ENCODE measurements at regions not wholly inside any gene's neighbourhood (a gene's known extent, or its start where the extent isn't known, plus 50 kb on each side); places are given as distances from the start of the nearest gene placed in this dataset.

DNA sequence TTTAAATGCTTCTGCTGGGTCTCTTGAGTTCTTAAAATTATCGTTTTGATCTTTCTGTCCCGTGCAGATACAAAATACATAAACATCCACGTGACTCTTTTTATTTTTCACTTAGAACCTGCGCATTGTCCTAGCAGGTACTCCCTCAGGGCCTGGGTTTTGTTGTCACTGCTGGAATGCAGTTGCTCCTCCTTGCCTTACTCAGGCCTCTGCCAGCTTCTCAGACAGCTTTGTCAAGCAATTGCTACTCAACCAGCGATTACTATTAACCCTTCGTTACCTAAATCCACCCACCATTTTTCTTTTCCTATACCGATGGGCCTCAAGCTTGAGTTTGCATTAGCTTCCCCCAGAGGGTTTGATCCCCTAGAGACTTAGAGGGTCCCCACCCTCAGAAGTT, 405.9 kb upstream of the RBFOX1 start (continued):
- TF ChIP-seq, protein P1, sequence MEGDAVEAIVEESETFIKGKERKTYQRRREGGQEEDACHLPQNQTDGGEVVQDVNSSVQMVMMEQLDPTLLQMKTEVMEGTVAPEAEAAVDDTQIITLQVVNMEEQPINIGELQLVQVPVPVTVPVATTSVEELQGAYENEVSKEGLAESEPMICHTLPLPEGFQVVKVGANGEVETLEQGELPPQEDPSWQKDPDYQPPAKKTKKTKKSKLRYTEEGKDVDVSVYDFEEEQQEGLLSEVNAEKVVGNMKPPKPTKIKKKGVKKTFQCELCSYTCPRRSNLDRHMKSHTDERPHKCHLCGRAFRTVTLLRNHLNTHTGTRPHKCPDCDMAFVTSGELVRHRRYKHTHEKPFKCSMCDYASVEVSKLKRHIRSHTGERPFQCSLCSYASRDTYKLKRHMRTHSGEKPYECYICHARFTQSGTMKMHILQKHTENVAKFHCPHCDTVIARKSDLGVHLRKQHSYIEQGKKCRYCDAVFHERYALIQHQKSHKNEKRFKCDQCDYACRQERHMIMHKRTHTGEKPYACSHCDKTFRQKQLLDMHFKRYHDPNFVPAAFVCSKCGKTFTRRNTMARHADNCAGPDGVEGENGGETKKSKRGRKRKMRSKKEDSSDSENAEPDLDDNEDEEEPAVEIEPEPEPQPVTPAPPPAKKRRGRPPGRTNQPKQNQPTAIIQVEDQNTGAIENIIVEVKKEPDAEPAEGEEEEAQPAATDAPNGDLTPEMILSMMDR (IDR thresholded peaks at IDR 0.05 in 2 of 3, conservative IDR thresholded peaks at IDR 0.05 in 1 of 3; ENCODE audit: borderline replicate concordance in 1 of 3, insufficient read depth in 1 of 3, low read depth in 2 of 3, low read length in 2 of 3): no peak
- TF ChIP-seq EZH2 (IDR thresholded peaks at IDR 0.05) (no peak), JUND (IDR thresholded peaks at IDR 0.05) (no peak), TCF7L2 (IDR thresholded peaks at IDR 0.05; ENCODE audit: borderline replicate concordance, extremely low read depth, insufficient read depth, insufficient read length) (no peak)
- TF ChIP-seq, protein P2, sequence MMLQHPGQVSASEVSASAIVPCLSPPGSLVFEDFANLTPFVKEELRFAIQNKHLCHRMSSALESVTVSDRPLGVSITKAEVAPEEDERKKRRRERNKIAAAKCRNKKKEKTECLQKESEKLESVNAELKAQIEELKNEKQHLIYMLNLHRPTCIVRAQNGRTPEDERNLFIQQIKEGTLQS (IDR thresholded peaks at IDR 0.05): no peak
- TF ChIP-seq, protein P3, sequence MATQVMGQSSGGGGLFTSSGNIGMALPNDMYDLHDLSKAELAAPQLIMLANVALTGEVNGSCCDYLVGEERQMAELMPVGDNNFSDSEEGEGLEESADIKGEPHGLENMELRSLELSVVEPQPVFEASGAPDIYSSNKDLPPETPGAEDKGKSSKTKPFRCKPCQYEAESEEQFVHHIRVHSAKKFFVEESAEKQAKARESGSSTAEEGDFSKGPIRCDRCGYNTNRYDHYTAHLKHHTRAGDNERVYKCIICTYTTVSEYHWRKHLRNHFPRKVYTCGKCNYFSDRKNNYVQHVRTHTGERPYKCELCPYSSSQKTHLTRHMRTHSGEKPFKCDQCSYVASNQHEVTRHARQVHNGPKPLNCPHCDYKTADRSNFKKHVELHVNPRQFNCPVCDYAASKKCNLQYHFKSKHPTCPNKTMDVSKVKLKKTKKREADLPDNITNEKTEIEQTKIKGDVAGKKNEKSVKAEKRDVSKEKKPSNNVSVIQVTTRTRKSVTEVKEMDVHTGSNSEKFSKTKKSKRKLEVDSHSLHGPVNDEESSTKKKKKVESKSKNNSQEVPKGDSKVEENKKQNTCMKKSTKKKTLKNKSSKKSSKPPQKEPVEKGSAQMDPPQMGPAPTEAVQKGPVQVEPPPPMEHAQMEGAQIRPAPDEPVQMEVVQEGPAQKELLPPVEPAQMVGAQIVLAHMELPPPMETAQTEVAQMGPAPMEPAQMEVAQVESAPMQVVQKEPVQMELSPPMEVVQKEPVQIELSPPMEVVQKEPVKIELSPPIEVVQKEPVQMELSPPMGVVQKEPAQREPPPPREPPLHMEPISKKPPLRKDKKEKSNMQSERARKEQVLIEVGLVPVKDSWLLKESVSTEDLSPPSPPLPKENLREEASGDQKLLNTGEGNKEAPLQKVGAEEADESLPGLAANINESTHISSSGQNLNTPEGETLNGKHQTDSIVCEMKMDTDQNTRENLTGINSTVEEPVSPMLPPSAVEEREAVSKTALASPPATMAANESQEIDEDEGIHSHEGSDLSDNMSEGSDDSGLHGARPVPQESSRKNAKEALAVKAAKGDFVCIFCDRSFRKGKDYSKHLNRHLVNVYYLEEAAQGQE (IDR thresholded peaks at IDR 0.05; ENCODE audit: low read depth): no peak

DNA sequence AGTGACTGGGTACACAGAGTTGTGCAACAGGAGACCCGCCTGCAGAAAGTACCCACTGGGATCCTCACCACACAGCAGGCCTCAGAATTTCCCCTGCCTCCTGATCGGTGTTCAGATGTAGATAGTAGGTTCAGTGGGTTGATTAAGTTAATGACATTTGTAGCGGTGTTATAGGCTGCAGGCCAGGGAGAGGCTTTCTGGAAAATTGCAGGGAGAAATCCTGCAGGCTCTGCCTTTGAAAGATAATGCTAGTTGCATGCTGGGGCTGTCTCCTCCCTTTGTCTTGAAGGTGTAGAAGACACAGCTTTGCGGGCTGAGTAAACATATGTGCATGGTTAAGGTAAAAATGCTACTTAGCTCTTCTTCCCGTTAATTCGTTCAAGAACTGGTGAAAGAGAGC, 406.3 kb upstream of the RBFOX1 start:
- H3K4me1 ChIP-seq (ENCODE audit: control insufficient read depth in 1 of 2, insufficient read depth in 2 of 2, low read length in 2 of 2): no peaks in the 10 kb centered on the region
- ChIA-PET POLR2A (no interaction called here), RAD21 (ENCODE audit: low non-redundant PET in 1 of 2, low total read pairs in 2 of 2, uncharacterized antibody in 2 of 2, unreplicated experiment in 2 of 2) (no interaction called here), CTCF (no interaction called here)
- no peaks in the 10 kb centered on the region for H3K9me2 ChIP-seq (ENCODE audit: insufficient read depth)
- no peak for ATAC-seq
- no peaks in the 10 kb centered on the region for H4K20me1 ChIP-seq (ENCODE audit: insufficient read depth)
- intact Hi-C loops (cut with micrococcal nuclease): no loop called here
- no TSS peak for BruUV-seq (replicated peaks)
- no peaks in the 10 kb centered on the region for H3K36me3 ChIP-seq (ENCODE audit: control insufficient read depth in 1 of 2, insufficient read depth in 2 of 2, low read length in 2 of 2)
- no peak overlapping the region for H2AFZ ChIP-seq (ENCODE audit: low read depth, low read length, poor library complexity, severe bottlenecking)
- H3K9ac ChIP-seq (ENCODE audit: low read length): no peak overlapping the region
- no peaks in the 10 kb centered on the region for H3K79me2 ChIP-seq (ENCODE audit: insufficient read depth, low read length)
- no peak overlapping the region for H3K4me3 ChIP-seq (replicated peaks in 1 of 2; ENCODE audit: low read depth in 1 of 2, low read length in 2 of 2)
- no peak for DNase-seq (ENCODE audit: low read depth, low spot score)
- H3K4me2 ChIP-seq (ENCODE audit: low read length): no peak overlapping the region
- no peaks in the 10 kb centered on the region for H3K27me3 ChIP-seq (ENCODE audit: insufficient read depth, low read length)
- TF ChIP-seq, protein P2 (IDR thresholded peaks at IDR 0.05): no peak
- TF ChIP-seq ZFX (IDR thresholded peaks at IDR 0.05) (no peak), FOSL1 (IDR thresholded peaks at IDR 0.05; ENCODE audit: low read depth) (no peak)
- H3K9me3 ChIP-seq (ENCODE audit: control insufficient read depth in 1 of 2, insufficient read depth in 1 of 2, low read depth in 1 of 2, low read length in 2 of 2): no peaks in the 10 kb centered on the region
- H3K27ac ChIP-seq (ENCODE audit: low read depth, low read length): no peak overlapping the region
